Stimulated activated CD8-positive, alpha-beta memory T cell treated with anti-CD3 and anti-CD28 coated beads, Interleukin-15, amount 100 ng/mL, for 48 hours (primary cell): ENCODE measurements at regions not wholly inside any gene's neighbourhood (a gene's known extent, or its start where the extent isn't known, plus 50 kb on each side); places are given as distances from the start of the nearest gene placed in this dataset.
A peak's percentile ranks its signal among the peaks of the same experiment; 100 is the strongest.

Source experiments
- DNase-seq, 2 donors: peaks; one replicate each; pipeline ENCODE4 v3.0.0-alpha.2; 2020; ENCODE audit warnings: low read depth in 2 of 2

- DNase-seq: no peak
Observed at GRCh38 chr15:94100863-94101262, 130.5 kb upstream of the MCTP2 start.

- no peak for DNase-seq
Observed at GRCh38 chr15:94099574-94099960, 131.8 kb upstream of the MCTP2 start.

- DNase-seq: no peak
Observed at GRCh38 chr15:94098921-94099573, 132.3 kb upstream of the MCTP2 start.

GRCh38 chr15:94097552-94097951 is 133.8 kb upstream of the MCTP2 start:
- DNase-seq: no peak

GRCh38 chr15:94094310-94094709 is 137.1 kb upstream of the MCTP2 start:
- no peak for DNase-seq

- DNase-seq: no peak
Observed at GRCh38 chr15:94086341-94086740, 145.0 kb upstream of the MCTP2 start.

- DNase-seq: no peak
Observed at GRCh38 chr15:94083467-94084052, 147.8 kb upstream of the MCTP2 start.

- DNase-seq: no peak
Observed at GRCh38 chr15:94081829-94082228, 149.5 kb upstream of the MCTP2 start.

- no peak for DNase-seq
Observed at GRCh38 chr15:94080989-94081605, 150.3 kb upstream of the MCTP2 start.

GRCh38 chr15:94080416-94080815 is 150.9 kb upstream of the MCTP2 start:
- peak in 1 of 2 donors; percentile 0 for DNase-seq

- no peak for DNase-seq
Observed at GRCh38 chr15:94079968-94080367, 151.4 kb upstream of the MCTP2 start.

GRCh38 chr15:94079459-94079858 is 151.9 kb upstream of the MCTP2 start:
- DNase-seq: no peak

- no peak for DNase-seq
Observed at GRCh38 chr15:94077938-94078337, 153.4 kb upstream of the MCTP2 start.

- no peak for DNase-seq
Observed at GRCh38 chr15:94075349-94075748, 156.0 kb upstream of the MCTP2 start.

GRCh38 chr15:94070356-94071295 is 160.7 kb upstream of the MCTP2 start:
- DNase-seq: no peak

- no peak for DNase-seq
Observed at GRCh38 chr15:94069844-94070243, 161.5 kb upstream of the MCTP2 start.

GRCh38 chr15:94066811-94067210 is 164.6 kb upstream of the MCTP2 start:
- DNase-seq: no peak

GRCh38 chr15:94066046-94066445 is 165.3 kb upstream of the MCTP2 start:
- no peak for DNase-seq

- no peak for DNase-seq
Observed at GRCh38 chr15:94064676-94065313, 166.6 kb upstream of the MCTP2 start.

GRCh38 chr15:94061041-94061440 is 170.3 kb upstream of the MCTP2 start:
- DNase-seq: no peak

- DNase-seq: no peak
Observed at GRCh38 chr15:94059013-94059587, 172.3 kb upstream of the MCTP2 start.
